ENCODE measurements at regions not wholly inside any gene's neighbourhood (a gene's known extent, or its start where the extent isn't known, plus 50 kb on each side); places are given as distances from the start of the nearest gene placed in this dataset.
A peak's percentile ranks its signal among the peaks of the same experiment; 100 is the strongest.
"Not testable (repeated sequence)": the region's sequence is repeated elsewhere in the genome, so short reads cannot be mapped to it uniquely, and the experiment has no call there.

- H3K27ac Mint-ChIP-seq = no peak overlapping the region
- DNase-seq (ENCODE audit: low spot score in 2 of 2) (no peak), ATAC-seq (ENCODE audit: low read depth) (no peak)
- H3K27me3 Mint-ChIP-seq = no peaks in the 10 kb centered on the region
- H3K9me3 Mint-ChIP-seq = peaks cover 10% of the 10 kb centered on the region
- no peak overlapping the region for H3K4me3 Mint-ChIP-seq
- no peaks in the 10 kb centered on the region for H3K36me3 Mint-ChIP-seq
- no peaks in the 10 kb centered on the region for H3K4me1 Mint-ChIP-seq
These were observed 456.9 kb upstream of the MGAT4C start for GRCh38 chr12:86713121-86713520.

DNA sequence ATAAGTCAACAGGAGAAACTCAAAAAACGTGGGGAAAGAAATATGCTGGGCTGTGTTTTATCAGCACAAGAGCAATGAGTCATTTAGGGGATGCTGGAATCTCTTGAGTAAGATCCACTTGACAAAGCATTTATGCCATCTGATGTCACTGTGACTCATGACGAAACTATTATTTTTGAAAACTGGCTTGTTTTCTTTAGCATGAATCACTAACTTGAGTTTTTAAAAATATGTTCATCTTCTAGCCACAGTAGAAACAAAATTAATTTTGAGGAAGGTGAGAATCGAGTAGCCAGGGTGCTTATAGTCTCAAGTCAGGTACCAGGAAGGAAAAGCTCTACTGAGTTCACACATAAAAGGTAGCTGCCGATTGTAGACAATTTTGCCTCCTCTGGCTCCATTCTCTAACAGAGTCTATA, 456.2 kb upstream of the MGAT4C start:
- H3K4me1 Mint-ChIP-seq = no peaks in the 10 kb centered on the region
- ATAC-seq (ENCODE audit: low read depth) = no peak
- no peak for DNase-seq (ENCODE audit: low spot score in 2 of 2)
- no peak overlapping the region for H3K27ac Mint-ChIP-seq
- no peak overlapping the region for H3K4me3 Mint-ChIP-seq
- H3K36me3 Mint-ChIP-seq = no peaks in the 10 kb centered on the region
- H3K9me3 Mint-ChIP-seq = peaks cover 10% of the 10 kb centered on the region
- no peaks in the 10 kb centered on the region for H3K27me3 Mint-ChIP-seq

GRCh38 chr12:86711731-86712130, 455.5 kb upstream of the MGAT4C start:
- H3K4me3 Mint-ChIP-seq = no peak overlapping the region
- H3K4me1 Mint-ChIP-seq = no peaks in the 10 kb centered on the region
- DNase-seq (ENCODE audit: low spot score in 2 of 2) (no peak), ATAC-seq (ENCODE audit: low read depth) (no peak)
- no peaks in the 10 kb centered on the region for H3K36me3 Mint-ChIP-seq
- H3K9me3 Mint-ChIP-seq = peaks cover 10% of the 10 kb centered on the region
- H3K27me3 Mint-ChIP-seq = no peaks in the 10 kb centered on the region
- no peak overlapping the region for H3K27ac Mint-ChIP-seq

GRCh38 chr12:86710109-86710508, 453.9 kb upstream of the MGAT4C start:
- ATAC-seq (ENCODE audit: low read depth) = no peak
- DNase-seq (ENCODE audit: low spot score in 2 of 2) = no peak
- Mint-ChIP-seq H3K36me3 (no peaks in the 10 kb centered on the region), H3K27ac (no peak overlapping the region), H3K4me3 (no peak overlapping the region), H3K9me3 (peaks cover 13% of the 10 kb centered on the region), H3K4me1 (no peaks in the 10 kb centered on the region), H3K27me3 (no peaks in the 10 kb centered on the region)

DNA sequence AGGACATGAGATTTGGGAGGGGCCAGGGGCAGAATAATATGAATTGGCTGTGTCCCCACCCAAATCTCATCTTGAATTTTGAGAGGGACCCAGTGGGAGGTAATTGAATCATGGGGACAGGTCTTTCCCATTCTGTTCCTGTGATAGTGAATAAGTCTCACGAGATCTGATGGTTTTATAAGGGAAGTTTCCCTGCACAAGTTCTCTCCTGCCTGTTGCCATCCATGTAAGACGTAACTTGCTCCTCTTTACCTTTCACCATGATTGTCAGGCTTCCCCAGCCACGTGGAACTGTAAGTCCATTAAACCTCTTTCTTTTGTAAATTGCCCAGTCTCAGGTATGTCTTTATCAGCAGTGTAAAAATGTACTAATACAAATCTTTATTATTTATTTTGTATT, 452.8 kb upstream of the MGAT4C start:
- peaks cover 10% of the 10 kb centered on the region for H3K9me3 Mint-ChIP-seq
- H3K4me3 Mint-ChIP-seq; DNase-seq (ENCODE audit: low spot score in 2 of 2); H3K27me3 Mint-ChIP-seq; H3K4me1 Mint-ChIP-seq; ATAC-seq (ENCODE audit: low read depth); H3K27ac Mint-ChIP-seq; H3K36me3 Mint-ChIP-seq: not testable (repeated sequence)

GRCh38 chr12:86698641-86698980, 442.4 kb upstream of the MGAT4C start:
- DNase-seq (ENCODE audit: low spot score in 2 of 2) (no peak), ATAC-seq (ENCODE audit: low read depth) (no peak)
- Mint-ChIP-seq H3K27me3 (no peaks in the 10 kb centered on the region), H3K4me3 (no peak overlapping the region), H3K4me1 (no peaks in the 10 kb centered on the region), H3K27ac (no peak overlapping the region), H3K9me3 (peaks cover 1% of the 10 kb centered on the region), H3K36me3 (no peaks in the 10 kb centered on the region)

- Mint-ChIP-seq H3K4me3 (no peak overlapping the region), H3K27ac (no peak overlapping the region)
- no peak for ATAC-seq (ENCODE audit: low read depth)
These were observed 441.9 kb upstream of the MGAT4C start for GRCh38 chr12:86697916-86698640.

GRCh38 chr12:86683568-86684304, 427.5 kb upstream of the MGAT4C start:
- DNase-seq (ENCODE audit: low spot score in 2 of 2) (no peak), ATAC-seq (ENCODE audit: low read depth) (no peak)
- H3K27ac Mint-ChIP-seq = no peak overlapping the region
- no peaks in the 10 kb centered on the region for H3K36me3 Mint-ChIP-seq
- peaks cover 2% of the 10 kb centered on the region for H3K9me3 Mint-ChIP-seq
- no peaks in the 10 kb centered on the region for H3K4me1 Mint-ChIP-seq
- H3K4me3 Mint-ChIP-seq = no peak overlapping the region
- H3K27me3 Mint-ChIP-seq = no peaks in the 10 kb centered on the region

More at GRCh38 chr12:86697916-86698640, 441.9 kb upstream of the MGAT4C start:
- H3K9me3 Mint-ChIP-seq = peaks cover 1% of the 10 kb centered on the region
- DNase-seq (ENCODE audit: low spot score in 2 of 2) = no peak
- H3K4me1 Mint-ChIP-seq = no peaks in the 10 kb centered on the region
- no peaks in the 10 kb centered on the region for H3K36me3 Mint-ChIP-seq
- no peaks in the 10 kb centered on the region for H3K27me3 Mint-ChIP-seq

DNA sequence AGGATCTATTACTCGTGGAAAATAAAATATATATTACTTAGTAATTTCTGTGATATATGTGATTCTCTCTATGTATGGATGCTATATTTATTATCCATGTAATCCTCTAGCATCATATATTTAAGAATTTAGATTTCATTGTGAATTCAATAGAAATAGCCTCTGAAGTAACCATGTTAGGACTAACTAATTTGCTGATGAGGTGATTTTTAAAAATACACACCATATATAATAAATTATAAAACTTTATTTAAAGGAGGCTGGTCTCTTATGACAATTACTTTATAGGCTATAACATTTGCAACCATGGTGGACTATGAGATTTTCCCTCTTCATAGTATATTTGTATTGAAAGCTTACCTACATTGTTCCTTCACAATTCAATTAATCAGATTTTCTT, 424.9 kb upstream of the MGAT4C start:
- Mint-ChIP-seq H3K27me3 (no peaks in the 10 kb centered on the region), H3K9me3 (no peaks in the 10 kb centered on the region), H3K36me3 (no peaks in the 10 kb centered on the region), H3K4me3 (no peak overlapping the region), H3K4me1 (no peaks in the 10 kb centered on the region), H3K27ac (no peak overlapping the region)
- DNase-seq (ENCODE audit: low spot score in 2 of 2) = no peak
- no peak for ATAC-seq (ENCODE audit: low read depth)

DNA sequence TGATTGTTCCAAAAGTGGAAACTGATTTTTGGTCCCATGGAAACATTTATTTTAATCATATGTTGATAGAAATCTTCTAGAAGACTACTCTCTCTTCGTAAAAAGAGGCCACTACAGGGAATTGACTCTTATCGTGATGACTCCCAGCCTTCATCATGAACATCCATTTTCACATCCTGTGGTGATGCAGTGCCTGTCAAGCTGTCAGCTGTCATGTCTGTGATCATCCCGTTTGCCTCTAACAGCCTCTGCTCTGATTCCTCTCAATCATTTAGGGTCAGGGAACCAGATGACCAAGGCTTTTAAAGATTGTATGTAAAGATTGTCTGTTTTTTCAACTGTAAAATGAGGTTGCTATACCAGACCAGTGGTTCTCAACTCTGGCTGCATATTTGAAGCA, 419.0 kb upstream of the MGAT4C start:
- DNase-seq (ENCODE audit: low spot score in 2 of 2) = no peak
- H3K4me1 Mint-ChIP-seq = no peaks in the 10 kb centered on the region
- no peak overlapping the region for H3K4me3 Mint-ChIP-seq
- no peak overlapping the region for H3K27ac Mint-ChIP-seq
- no peaks in the 10 kb centered on the region for H3K36me3 Mint-ChIP-seq
- ATAC-seq (ENCODE audit: low read depth) = no peak
- peaks cover 4% of the 10 kb centered on the region for H3K9me3 Mint-ChIP-seq
- H3K27me3 Mint-ChIP-seq = no peaks in the 10 kb centered on the region

GRCh38 chr12:86670986-86671385, 414.8 kb upstream of the MGAT4C start:
- no peaks in the 10 kb centered on the region for H3K27me3 Mint-ChIP-seq
- H3K9me3 Mint-ChIP-seq = peaks cover 4% of the 10 kb centered on the region
- no peaks in the 10 kb centered on the region for H3K36me3 Mint-ChIP-seq
- H3K4me3 Mint-ChIP-seq = no peak overlapping the region
- DNase-seq (ENCODE audit: low spot score in 2 of 2) (no peak), ATAC-seq (ENCODE audit: low read depth) (no peak)
- no peaks in the 10 kb centered on the region for H3K4me1 Mint-ChIP-seq
- no peak overlapping the region for H3K27ac Mint-ChIP-seq

- DNase-seq (ENCODE audit: low spot score in 2 of 2) (no peak), ATAC-seq (ENCODE audit: low read depth) (no peak)
- Mint-ChIP-seq H3K9me3 (peaks cover 4% of the 10 kb centered on the region), H3K4me1 (no peaks in the 10 kb centered on the region), H3K27me3 (no peaks in the 10 kb centered on the region), H3K27ac (no peak overlapping the region), H3K4me3 (no peak overlapping the region), H3K36me3 (no peaks in the 10 kb centered on the region)
These were observed 412.8 kb upstream of the MGAT4C start for GRCh38 chr12:86669010-86669409.

DNA sequence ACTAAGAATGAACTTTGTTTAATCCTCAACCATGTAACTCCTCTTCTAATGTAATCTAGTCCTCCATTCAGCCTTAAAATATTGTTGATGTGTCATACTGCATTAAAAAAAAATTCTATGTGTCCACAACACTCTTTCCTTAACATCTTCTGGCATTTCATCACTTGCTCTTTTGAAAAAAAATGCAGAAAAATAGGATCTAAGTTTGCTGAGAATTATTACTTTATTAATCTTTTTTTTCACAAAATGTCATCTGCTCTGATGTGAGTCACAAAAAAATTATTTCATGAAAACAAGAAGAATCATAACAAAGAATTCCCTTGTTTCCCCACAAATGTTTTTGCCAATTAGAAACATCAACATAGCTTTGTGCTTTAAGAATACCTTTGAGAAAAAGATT, 410.1 kb upstream of the MGAT4C start:
- Mint-ChIP-seq H3K4me1 (no peaks in the 10 kb centered on the region), H3K27me3 (no peaks in the 10 kb centered on the region), H3K27ac (no peak overlapping the region), H3K36me3 (no peaks in the 10 kb centered on the region), H3K4me3 (no peak overlapping the region), H3K9me3 (no peaks in the 10 kb centered on the region)
- no peak for ATAC-seq (ENCODE audit: low read depth)
- no peak for DNase-seq (ENCODE audit: low spot score in 2 of 2)

- DNase-seq (ENCODE audit: low spot score in 2 of 2) = no peak
- H3K36me3 Mint-ChIP-seq = no peaks in the 10 kb centered on the region
- peaks cover 1% of the 10 kb centered on the region for H3K9me3 Mint-ChIP-seq
- no peak overlapping the region for H3K4me3 Mint-ChIP-seq
- ATAC-seq (ENCODE audit: low read depth) = no peak
- no peaks in the 10 kb centered on the region for H3K4me1 Mint-ChIP-seq
- H3K27me3 Mint-ChIP-seq = no peaks in the 10 kb centered on the region
- no peak overlapping the region for H3K27ac Mint-ChIP-seq
These were observed 407.5 kb upstream of the MGAT4C start for GRCh38 chr12:86663716-86664115.

DNA sequence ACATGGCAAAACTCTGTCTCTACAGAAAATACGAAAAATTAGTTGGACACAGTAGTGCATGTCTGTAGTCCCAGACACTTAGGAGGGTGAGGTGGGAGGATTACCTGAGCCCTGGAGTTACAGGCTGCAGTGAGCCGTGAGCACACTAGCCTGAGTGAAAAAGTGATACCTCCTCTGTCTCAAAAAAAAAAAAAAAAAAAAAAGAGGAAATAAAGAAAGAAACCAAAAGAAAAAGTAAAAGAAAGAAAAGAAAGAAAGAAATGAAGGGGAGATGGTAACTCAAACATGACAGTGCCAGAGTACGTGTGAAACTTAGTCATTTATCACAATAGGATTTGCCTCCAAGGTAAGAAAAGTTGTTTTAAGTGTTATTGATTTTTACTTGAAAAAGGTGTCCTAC, 407.0 kb upstream of the MGAT4C start:
- DNase-seq (ENCODE audit: low spot score in 2 of 2) (no peak), ATAC-seq (ENCODE audit: low read depth) (peak; percentile 54)
- peak overlapping the region; percentile 24 for H3K27ac Mint-ChIP-seq
- H3K4me1 Mint-ChIP-seq = no peaks in the 10 kb centered on the region
- no peaks in the 10 kb centered on the region for H3K36me3 Mint-ChIP-seq
- no peaks in the 10 kb centered on the region for H3K27me3 Mint-ChIP-seq
- peak overlapping the region; percentile 54 for H3K4me3 Mint-ChIP-seq
- H3K9me3 Mint-ChIP-seq = peaks cover 1% of the 10 kb centered on the region

Measured in memory B cell (primary cell).